Uterus (tissue), 2 donors: ENCODE measurements at regions not wholly inside any gene's neighbourhood (a gene's known extent, or its start where the extent isn't known, plus 50 kb on each side); places are given as distances from the start of the nearest gene placed in this dataset.

Experiments
- CTCF ChIP-seq, 4 experiments: fragments of 200-600 bp in 2 of 4; fragments of 450-650 bp in 2 of 4; sonication (generic) in 2 of 4; IDR thresholded peaks; one replicate each; pipeline ENCODE4 v1.5.1; 2016 to 2019; ENCODE audit warnings: antibody characterized with exemption in 4 of 4, mild to moderate bottlenecking in 2 of 4, moderate library complexity in 1 of 4
- POLR2A ChIP-seq, 2 donors: fragments of 450-650 bp; IDR thresholded peaks; one replicate each; pipeline ENCODE4 v1.6.1; 2016; ENCODE audit warnings: antibody characterized with exemption in 2 of 2, mild to moderate bottlenecking in 1 of 2, moderate library complexity in 1 of 2

DNA sequence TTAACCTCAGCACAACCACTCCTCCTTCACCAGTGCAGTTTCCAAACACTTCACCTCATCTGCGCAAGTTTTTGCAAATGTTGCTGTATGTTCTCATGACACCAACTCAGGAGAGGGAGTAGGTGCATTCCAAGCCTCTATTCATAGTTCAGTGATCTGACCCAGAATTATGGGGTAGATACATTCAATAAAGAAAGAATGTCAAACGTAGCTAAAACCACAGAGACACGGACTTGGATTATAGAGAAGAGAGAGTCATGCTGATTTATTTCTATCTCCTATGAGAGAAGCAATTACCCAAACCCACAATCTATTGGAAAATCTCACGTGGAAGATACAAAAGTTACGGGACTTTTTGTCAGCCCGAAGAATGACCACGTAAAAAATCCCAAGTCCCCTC lies 1006.0 kb upstream of the TMEM132C start:
- TF ChIP-seq CTCF (IDR thresholded peaks at IDR 0.05) (no peak), POLR2A (IDR thresholded peaks at IDR 0.05) (no peak)
